ENCODE measurements at regions not wholly inside any gene's neighbourhood (a gene's known extent, or its start where the extent isn't known, plus 50 kb on each side); places are given as distances from the start of the nearest gene placed in this dataset.

DNA sequence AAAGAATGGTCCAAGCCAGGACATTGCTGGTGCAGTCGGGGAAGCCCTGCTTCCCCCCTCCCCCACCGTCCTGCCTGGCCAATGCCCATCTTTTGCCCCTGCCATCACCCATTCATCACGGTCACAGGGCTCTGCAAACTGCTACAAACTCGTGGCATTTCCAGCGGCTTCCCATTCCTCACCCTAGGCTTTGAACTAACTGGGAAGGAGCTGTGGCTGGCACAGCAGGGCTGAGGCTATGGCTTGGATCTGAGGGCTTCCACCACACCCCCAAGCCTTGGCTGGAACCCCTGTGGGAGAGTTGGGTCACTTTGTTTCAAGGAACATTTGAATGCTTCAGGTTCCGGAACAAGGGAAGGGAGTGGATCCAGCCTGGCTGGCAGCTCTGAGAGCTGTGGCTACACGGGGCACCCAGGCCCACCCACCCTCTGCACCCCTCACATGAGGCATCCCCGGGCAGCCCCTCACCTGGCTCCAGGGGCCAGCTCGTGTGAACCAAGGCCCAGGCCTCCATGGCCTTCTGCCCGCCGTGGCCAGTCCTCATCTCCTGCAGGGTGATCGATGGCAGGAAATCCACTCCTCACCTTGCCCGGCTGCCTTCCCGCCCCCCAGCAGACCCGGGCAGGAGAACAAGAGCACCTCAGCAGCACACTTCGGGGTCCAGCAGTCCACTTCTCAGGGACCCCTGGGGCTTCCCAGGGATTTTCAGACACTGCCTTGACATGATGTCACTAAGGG is 58.8 kb upstream of the OTOS start:
- ATAC-seq (no peak), DNase-seq (ENCODE audit: low read depth, low spot score) (no peak), FAIRE-seq (no peak)
- no peak overlapping the region for H3K27ac ChIP-seq (ENCODE audit: control insufficient read depth, insufficient read depth)
- intact Hi-C loops (cut with micrococcal nuclease; ENCODE audit: unreplicated experiment) = no loop called here
- SMC1A ChIA-PET (ENCODE audit: uncharacterized antibody, unreplicated experiment) = no interaction called here
- in situ Hi-C loops (cut with MboI) = no loop called here
- RAD21 ChIA-PET (ENCODE audit: unreplicated experiment) = no interaction called here
- POLR2A ChIA-PET = no interaction called here
- no TSS peak for BruUV-seq (replicated peaks)
- no peak overlapping the region for H3K4me2 ChIP-seq (ENCODE audit: control insufficient read depth, insufficient read depth)
- TF ChIP-seq YBX1 (IDR thresholded peaks at IDR 0.05) = no peak
- TF ChIP-seq PML (IDR thresholded peaks at IDR 0.05; ENCODE audit: low read length) = no peak
- TF ChIP-seq NRF1 (conservative IDR thresholded peaks at IDR 0.05; ENCODE audit: low read depth, low read length) = no peak
- no peak for TF ChIP-seq LARP7 (IDR thresholded peaks at IDR 0.05)
- no peak for TF ChIP-seq CBX3 (IDR thresholded peaks at IDR 0.05; ENCODE audit: borderline replicate concordance, low read depth)
- CTCF ChIA-PET = no interaction called here
- WGBS (ENCODE audit: insufficient coverage, insufficient replicate concordance, low lambda C conversion rate, missing lambda C conversion rate) = 32% methylated on average over 16 of the region's 16 CpGs
- no peaks in the 10 kb centered on the region for H3K36me3 ChIP-seq (ENCODE audit: control insufficient read depth in 2 of 2, insufficient read depth in 2 of 2, low read length in 1 of 2)
- H3K27me3 ChIP-seq (replicated peaks in 1 of 2; ENCODE audit: control insufficient read depth in 2 of 2, insufficient read depth in 2 of 2, low read length in 1 of 2) = peaks cover under 1 to 3% of the 10 kb centered on the region in 2 experiments; a peak in 3 of 4 replicates
- no peaks in the 10 kb centered on the region for H3K4me1 ChIP-seq (ENCODE audit: control insufficient read depth, insufficient read depth, low read length)
- no peak overlapping the region for H2AFZ ChIP-seq (ENCODE audit: control insufficient read depth, low read depth, low read length)
- no peaks in the 10 kb centered on the region; the same call in 1 of the 2 replicates for H4K20me1 ChIP-seq (ENCODE audit: control insufficient read depth, insufficient read depth)
- no peak overlapping the region for H3K4me3 ChIP-seq
- no peak overlapping the region for H3K9ac ChIP-seq (ENCODE audit: control insufficient read depth, insufficient read depth, low read length)
- H3K79me2 ChIP-seq (ENCODE audit: control insufficient read depth, insufficient read depth, low read length) = no peaks in the 10 kb centered on the region
- H3K9me3 ChIP-seq (replicated peaks; ENCODE audit: control insufficient read depth, insufficient read depth, low read length) = no peaks in the 10 kb centered on the region

DNA sequence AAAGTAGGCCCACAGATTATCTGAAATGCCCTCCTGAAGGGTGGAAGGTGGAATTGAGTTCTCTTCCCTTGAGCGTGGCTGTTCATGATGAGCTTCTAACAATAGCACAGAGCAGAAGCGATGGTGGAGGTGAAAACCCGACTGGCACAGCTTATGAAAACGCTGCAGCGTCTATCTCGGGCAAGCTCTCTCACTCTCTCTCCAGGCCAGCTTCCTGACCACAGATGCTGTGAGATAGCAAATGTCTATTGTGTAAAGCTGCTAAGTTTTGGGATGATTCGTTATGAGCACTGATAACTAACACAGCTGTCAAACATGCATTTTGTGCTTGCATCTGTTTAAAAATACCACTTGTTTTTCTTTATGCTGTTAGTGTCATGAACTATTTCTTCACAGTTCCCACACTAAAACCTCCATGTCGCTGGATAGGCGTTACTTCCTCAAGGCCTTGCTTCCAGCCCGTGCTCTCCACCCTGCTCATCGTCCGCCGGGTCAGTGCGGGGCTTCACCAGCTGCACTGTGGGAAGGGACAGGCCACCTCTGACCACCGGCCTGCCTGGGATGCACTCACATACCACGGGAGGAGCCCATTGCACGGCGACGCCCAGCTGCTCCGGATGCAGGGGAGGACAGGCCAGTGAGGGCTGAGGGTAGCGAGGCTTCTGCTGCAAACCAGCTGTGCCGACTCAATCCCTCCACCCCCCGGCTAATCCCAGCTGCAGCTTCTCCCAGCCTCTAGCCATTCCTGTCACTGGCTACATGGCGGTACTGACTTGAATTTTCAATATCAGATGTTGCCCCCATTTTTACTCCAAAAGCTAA is 60.0 kb upstream of the OTOS start:
- H3K27ac ChIP-seq (ENCODE audit: control insufficient read depth, insufficient read depth) = no peak overlapping the region
- no TSS peak for BruUV-seq (replicated peaks)
- no peaks in the 10 kb centered on the region; the same call in 2 of the 3 replicates for H3K9me3 ChIP-seq (replicated peaks; ENCODE audit: control insufficient read depth, insufficient read depth, low read length)
- no peak overlapping the region for H3K4me2 ChIP-seq (ENCODE audit: control insufficient read depth, insufficient read depth)
- no peaks in the 10 kb centered on the region; the same call in 1 of the 2 replicates for H4K20me1 ChIP-seq (ENCODE audit: control insufficient read depth, insufficient read depth)
- ChIA-PET RAD21 (ENCODE audit: unreplicated experiment) (interaction anchor here (0.6 kb wide), 1 partner anchor 107 kb away, joined by 6 read pairs; no protein-coding TSS in a partner anchor), CTCF (interaction anchor here (0.6 kb wide), 1 partner anchor 26 kb away, joined by 3 read pairs; no protein-coding TSS in a partner anchor), POLR2A (no interaction called here), SMC1A (ENCODE audit: uncharacterized antibody, unreplicated experiment) (no interaction called here)
- no peak for FAIRE-seq
- no peak for DNase-seq (ENCODE audit: low read depth, low spot score)
- intact Hi-C loops (cut with micrococcal nuclease; ENCODE audit: unreplicated experiment) = no loop called here
- H2AFZ ChIP-seq (ENCODE audit: control insufficient read depth, low read depth, low read length) = no peak overlapping the region
- H3K4me1 ChIP-seq (ENCODE audit: control insufficient read depth, insufficient read depth, low read length) = no peaks in the 10 kb centered on the region
- H3K79me2 ChIP-seq (ENCODE audit: control insufficient read depth, insufficient read depth, low read length) = no peaks in the 10 kb centered on the region
- in situ Hi-C loops (cut with MboI) = no loop called here
- H3K4me3 ChIP-seq = no peak overlapping the region
- H3K27me3 ChIP-seq (replicated peaks in 1 of 2; ENCODE audit: control insufficient read depth in 2 of 2, insufficient read depth in 2 of 2, low read length in 1 of 2) = peaks cover 2 to 3% of the 10 kb centered on the region in 2 experiments; a peak in 3 of 4 replicates
- WGBS (ENCODE audit: insufficient coverage, insufficient replicate concordance, low lambda C conversion rate, missing lambda C conversion rate) = 44% methylated on average over 24 of the region's 24 CpGs
- no peak for ATAC-seq
- H3K36me3 ChIP-seq (ENCODE audit: control insufficient read depth in 2 of 2, insufficient read depth in 2 of 2, low read length in 1 of 2) = no peaks in the 10 kb centered on the region
- H3K9ac ChIP-seq (ENCODE audit: control insufficient read depth, insufficient read depth, low read length) = no peak overlapping the region
- TF ChIP-seq GABPA (IDR thresholded peaks at IDR 0.05; ENCODE audit: low read depth) (no peak), SMC3 (IDR thresholded peaks at IDR 0.05; ENCODE audit: borderline replicate concordance, low read length) (no peak)
- TF ChIP-seq, protein P1, sequence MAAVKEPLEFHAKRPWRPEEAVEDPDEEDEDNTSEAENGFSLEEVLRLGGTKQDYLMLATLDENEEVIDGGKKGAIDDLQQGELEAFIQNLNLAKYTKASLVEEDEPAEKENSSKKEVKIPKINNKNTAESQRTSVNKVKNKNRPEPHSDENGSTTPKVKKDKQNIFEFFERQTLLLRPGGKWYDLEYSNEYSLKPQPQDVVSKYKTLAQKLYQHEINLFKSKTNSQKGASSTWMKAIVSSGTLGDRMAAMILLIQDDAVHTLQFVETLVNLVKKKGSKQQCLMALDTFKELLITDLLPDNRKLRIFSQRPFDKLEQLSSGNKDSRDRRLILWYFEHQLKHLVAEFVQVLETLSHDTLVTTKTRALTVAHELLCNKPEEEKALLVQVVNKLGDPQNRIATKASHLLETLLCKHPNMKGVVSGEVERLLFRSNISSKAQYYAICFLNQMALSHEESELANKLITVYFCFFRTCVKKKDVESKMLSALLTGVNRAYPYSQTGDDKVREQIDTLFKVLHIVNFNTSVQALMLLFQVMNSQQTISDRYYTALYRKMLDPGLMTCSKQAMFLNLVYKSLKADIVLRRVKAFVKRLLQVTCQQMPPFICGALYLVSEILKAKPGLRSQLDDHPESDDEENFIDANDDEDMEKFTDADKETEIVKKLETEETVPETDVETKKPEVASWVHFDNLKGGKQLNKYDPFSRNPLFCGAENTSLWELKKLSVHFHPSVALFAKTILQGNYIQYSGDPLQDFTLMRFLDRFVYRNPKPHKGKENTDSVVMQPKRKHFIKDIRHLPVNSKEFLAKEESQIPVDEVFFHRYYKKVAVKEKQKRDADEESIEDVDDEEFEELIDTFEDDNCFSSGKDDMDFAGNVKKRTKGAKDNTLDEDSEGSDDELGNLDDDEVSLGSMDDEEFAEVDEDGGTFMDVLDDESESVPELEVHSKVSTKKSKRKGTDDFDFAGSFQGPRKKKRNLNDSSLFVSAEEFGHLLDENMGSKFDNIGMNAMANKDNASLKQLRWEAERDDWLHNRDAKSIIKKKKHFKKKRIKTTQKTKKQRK (IDR thresholded peaks at IDR 0.05; ENCODE audit: low read depth, low read length) = no peak

Data from GM12878 (cell line).